H1 (cell line): ENCODE measurements at regions not wholly inside any gene's neighbourhood (a gene's known extent, or its start where the extent isn't known, plus 50 kb on each side); places are given as distances from the start of the nearest gene placed in this dataset.

Experiments used
- CTCF ChIA-PET: fragments of 300-600 bp; sonication (Branson Sonifier 250); formaldehyde crosslinking; loops from one replicate; lab custom pipeline; 2021; ENCODE audit not compliant: partially characterized antibody; lab: Charles Lee
- POLR2A ChIA-PET: fragments of 300-600 bp; sonication (Branson Sonifier 250); formaldehyde crosslinking; loops from one replicate; lab custom pipeline; 2021; ENCODE audit warnings: inconsistent platforms; ENCODE audit not compliant: partially characterized antibody; lab: Charles Lee
- DNase-seq, 2 experiments: peaks; one replicate each; pipeline versions ENCODE4 v3.0.0 to v3.0.0-alpha.2; 2010 to 2022; ENCODE audit warnings: low spot score in 2 of 2, low read depth in 1 of 2, mixed read lengths in 1 of 2
- FAIRE-seq: peaks from 2 replicates; lab custom pipeline; 2011; peaks lifted over from hg19 to GRCh38; lab: Jason Lieb, UNC
- H2AFZ ChIP-seq: 2 replicates; pipeline ENCODE4 v1.8.1; 2012; ENCODE audit warnings: low read length, inconsistent platforms
- H2AK5ac ChIP-seq: 2 replicates; pipeline ENCODE4 v1.6.1; 2013; ENCODE audit warnings: low read depth, low read length
- H2BK120ac ChIP-seq: replicated peaks from 2 replicates; pipeline ENCODE3; 2013; ENCODE audit warnings: low read depth, low read length, inconsistent platforms
- H2BK12ac ChIP-seq: 2 replicates; pipeline ENCODE4 v1.6.1; 2013; ENCODE audit warnings: low read depth, low read length
- H2BK15ac ChIP-seq: 2 replicates; pipeline ENCODE4 v1.6.1; 2013; ENCODE audit warnings: low read length
- H2BK20ac ChIP-seq: 2 replicates; pipeline ENCODE4 v1.6.1; 2013; ENCODE audit warnings: low read length
- H2BK5ac ChIP-seq: 2 replicates; pipeline ENCODE4 v1.6.1; 2013; ENCODE audit warnings: low read depth, low read length
- H3K14ac ChIP-seq: 2 replicates; pipeline ENCODE4 v1.6.1; 2013; ENCODE audit warnings: inconsistent platforms; ENCODE audit not compliant: insufficient read length
- H3K18ac ChIP-seq: 2 replicates; pipeline ENCODE4 v1.6.1; 2013; ENCODE audit warnings: low read length; ENCODE audit errors: extremely low read depth
- H3K23ac ChIP-seq: 2 replicates; pipeline ENCODE4 v1.6.1; 2013; ENCODE audit warnings: inconsistent platforms; ENCODE audit not compliant: insufficient read length
- H3K23me2 ChIP-seq: 2 replicates; pipeline ENCODE4 v1.6.1; 2013; ENCODE audit warnings: low read depth, low read length
- H3K27ac ChIP-seq: 2 replicates; pipeline ENCODE4 v1.6.1; 2011; ENCODE audit warnings: low read depth, low read length, inconsistent platforms
- H3K27me3 ChIP-seq, 4 experiments: replicated peaks in 1 of 4; 1 replicate in 1 of 4; 2 replicates in 3 of 4; pipeline versions ENCODE4 v1.6.1 to v1.8.1; 2011 to 2013; ENCODE audit warnings: low read length in 3 of 4, mild to moderate bottlenecking in 3 of 4, inconsistent platforms in 2 of 4, mixed read lengths in 2 of 4, moderate library complexity in 1 of 4; ENCODE audit not compliant: control insufficient read depth in 3 of 4, insufficient read depth in 3 of 4; ENCODE audit errors: extremely low read depth in 1 of 4
- H3K36me3 ChIP-seq, 4 experiments: 2 replicates each; pipeline versions ENCODE4 v1.6.1 to v1.8.1; 2011 to 2013; ENCODE audit warnings: mild to moderate bottlenecking in 4 of 4, low read length in 3 of 4, moderate library complexity in 2 of 4, control low read depth in 1 of 4, inconsistent platforms in 1 of 4; ENCODE audit not compliant: insufficient read depth in 4 of 4, control insufficient read depth in 2 of 4
- H3K4ac ChIP-seq: replicated peaks from 2 replicates; pipeline ENCODE3; 2013; ENCODE audit warnings: low read length, low read depth, mixed read lengths, inconsistent platforms; ENCODE audit not compliant: insufficient read length
- H3K4me1 ChIP-seq, 4 experiments: replicated peaks in 1 of 4; 1 replicate in 1 of 4; 2 replicates in 3 of 4; pipeline versions ENCODE4 v1.6.1 to v1.8.1; 2011 to 2013; ENCODE audit warnings: low read length in 3 of 4, inconsistent platforms in 2 of 4, mixed read lengths in 1 of 4; ENCODE audit not compliant: insufficient read depth in 4 of 4, control insufficient read depth in 3 of 4
- H3K4me2 ChIP-seq, 2 experiments: 2 replicates each; pipeline versions ENCODE4 v1.6.1 to v1.8.1; 2011 to 2013; ENCODE audit warnings: low read depth in 2 of 2, low read length in 2 of 2, control low read depth in 1 of 2, inconsistent platforms in 1 of 2, mild to moderate bottlenecking in 1 of 2; ENCODE audit not compliant: insufficient read depth in 1 of 2
- H3K4me3 ChIP-seq, 4 experiments: fragments of 200-600, 300-600 bp in 1 of 4; sonication (generic), shearing (Covaris generic), sonication (Bioruptor Twin) in 1 of 4; 2 replicates each; pipeline versions ENCODE4 v1.5.1 to v1.8.1; 2011 to 2016; ENCODE audit warnings: low read length in 4 of 4, low read depth in 3 of 4, control low read depth in 2 of 4, inconsistent platforms in 2 of 4, mild to moderate bottlenecking in 2 of 4, mixed read lengths in 1 of 4, moderate library complexity in 1 of 4; ENCODE audit not compliant: insufficient read depth in 2 of 4; ENCODE audit errors: extremely low read depth in 1 of 4
- H3K56ac ChIP-seq: replicated peaks from 2 replicates; pipeline ENCODE3; 2013; ENCODE audit warnings: low read depth, mild to moderate bottlenecking, mixed read lengths, low read length, inconsistent platforms; ENCODE audit not compliant: insufficient read length
- H3K79me1 ChIP-seq: 2 replicates; pipeline ENCODE4 v1.6.1; 2013; ENCODE audit warnings: low read depth, low read length, control low read depth
- H3K79me2 ChIP-seq, 2 experiments: 2 replicates each; pipeline versions ENCODE4 v1.6.1 to v1.8.1; 2012 to 2013; ENCODE audit warnings: low read length in 2 of 2, mild to moderate bottlenecking in 2 of 2, inconsistent platforms in 1 of 2; ENCODE audit not compliant: insufficient read depth in 2 of 2, control insufficient read depth in 1 of 2
- H3K9ac ChIP-seq, 4 experiments: replicated peaks in 1 of 4; 1 replicate in 1 of 4; 2 replicates in 3 of 4; pipeline versions ENCODE4 v1.6.1 to v1.8.1; 2011 to 2013; ENCODE audit warnings: low read depth in 3 of 4, low read length in 3 of 4, control low read depth in 2 of 4, mild to moderate bottlenecking in 2 of 4, moderate library complexity in 2 of 4, inconsistent platforms in 1 of 4; ENCODE audit errors: extremely low read depth in 1 of 4
- H3K9me3 ChIP-seq, 2 experiments: 2 replicates each; pipeline versions ENCODE4 v1.6.1 to v1.8.1; 2012 to 2013; ENCODE audit warnings: mild to moderate bottlenecking in 2 of 2, moderate library complexity in 2 of 2, control low read depth in 1 of 2, inconsistent platforms in 1 of 2, low read depth in 1 of 2, low read length in 1 of 2, mixed read lengths in 1 of 2; ENCODE audit not compliant: insufficient read depth in 2 of 2
- H4K20me1 ChIP-seq, 2 experiments: replicated peaks in 1 of 2; 2 replicates each; pipeline versions ENCODE3 to v1.8.1; 2011 to 2013; ENCODE audit warnings: inconsistent platforms in 2 of 2, low read length in 2 of 2, mild to moderate bottlenecking in 1 of 2; ENCODE audit not compliant: insufficient read depth in 2 of 2, control insufficient read depth in 1 of 2
- H4K5ac ChIP-seq: 2 replicates; pipeline ENCODE4 v1.6.1; 2013; ENCODE audit warnings: low read length, low read depth, mixed read lengths, inconsistent platforms; ENCODE audit not compliant: insufficient read length
- H4K8ac ChIP-seq: 2 replicates; pipeline ENCODE4 v1.8.0; 2013; ENCODE audit warnings: mild to moderate bottlenecking, moderate library complexity, low read length, inconsistent platforms; ENCODE audit not compliant: insufficient read depth; ENCODE audit errors: extremely low read depth
- H4K91ac ChIP-seq: replicated peaks from 2 replicates; pipeline ENCODE3; 2013; ENCODE audit warnings: low read length, mixed read lengths, inconsistent platforms; ENCODE audit not compliant: insufficient read length
- EGR1 ChIP-seq: IDR thresholded peaks from 2 replicates; pipeline ENCODE4 v1.6.1; 2011; ENCODE audit warnings: low read depth, low read length, borderline replicate concordance
- SRF ChIP-seq: IDR thresholded peaks from 2 replicates; pipeline ENCODE4 v1.6.1; 2011; ENCODE audit warnings: mild to moderate bottlenecking, low read depth, low read length, moderate library complexity
- USF2 ChIP-seq: IDR thresholded peaks from 2 replicates; pipeline ENCODE4 v1.6.1; 2011; ENCODE audit warnings: low read length, improper control_type of control experiment

DNA sequence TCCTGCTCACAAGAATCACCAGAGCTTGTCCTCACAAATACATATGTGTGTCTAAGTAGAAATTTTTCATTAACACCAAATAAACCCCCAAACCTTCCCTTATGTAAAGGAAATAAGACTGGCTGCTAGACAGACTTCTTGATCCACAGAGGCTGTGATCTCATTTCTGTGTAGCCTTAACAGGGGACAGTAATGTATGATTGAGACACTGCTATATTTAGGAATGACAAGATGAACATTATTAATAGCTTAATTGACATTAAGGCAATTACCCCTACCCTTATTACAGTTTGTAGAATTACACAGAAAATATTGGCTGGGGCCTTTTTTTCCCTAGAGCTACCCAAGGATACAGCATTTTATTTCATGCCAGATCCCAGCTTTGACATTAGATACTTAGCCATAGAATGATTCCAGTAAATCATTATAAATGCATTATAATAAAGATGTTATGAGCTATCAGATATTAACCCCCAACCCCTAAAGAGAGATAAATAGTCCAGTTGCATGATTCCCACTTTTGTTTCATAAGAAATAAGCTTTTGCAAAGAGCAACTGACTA is 392.1 kb upstream of the HNRNPA3 start:
- no peaks in the 10 kb centered on the region for H4K20me1 ChIP-seq
- ChIA-PET CTCF (interaction anchor here (0.7 to 4.6 kb wide), 9 partner anchors 10 to 667 kb away, joined by 3 to 29 read pairs (median 4); no protein-coding TSS in a partner anchor), POLR2A (no interaction called here)
- no peaks in the 10 kb centered on the region; a peak in 1 of 7 replicates for H3K27me3 ChIP-seq
- H4K5ac ChIP-seq: no peak overlapping the region
- no peaks in the 10 kb centered on the region for H3K79me2 ChIP-seq
- H2BK5ac ChIP-seq: no peak overlapping the region
- H3K56ac ChIP-seq: no peak overlapping the region
- H4K91ac ChIP-seq: no peak overlapping the region
- no peak for DNase-seq
- no peak overlapping the region for H3K4me3 ChIP-seq
- H3K9me3 ChIP-seq: no peaks in the 10 kb centered on the region
- TF ChIP-seq USF2 (no peak), EGR1 (no peak), SRF (no peak)
- TF ChIP-seq, all 59 proteins: peak for 0
- Histone ChIP-seq H3K9ac (no peak overlapping the region), H3K4ac (no peak overlapping the region), H3K4me1 (peaks cover 5 to 19% (median 12%) of the 10 kb centered on the region in 4 experiments; a peak in 5 of 7 replicates), H3K14ac (no peak overlapping the region), H3K36me3 (no peaks in the 10 kb centered on the region), H2BK20ac (no peak overlapping the region), H2BK15ac (no peak overlapping the region), H3K4me2 (no peak overlapping the region), H3K79me1 (no peaks in the 10 kb centered on the region), H3K23me2 (no peaks in the 10 kb centered on the region), H3K27ac (no peak overlapping the region), H4K8ac (no peak overlapping the region), H3K18ac (no peak overlapping the region), H2AFZ (no peak overlapping the region), H3K23ac (no peak overlapping the region), H2AK5ac (no peak overlapping the region), H2BK120ac (no peak overlapping the region), H2BK12ac (no peak overlapping the region)
- no peak for FAIRE-seq
